NCI-H526 treated with DMSO at 0.1 percent for 48 hours (cell line): ENCODE measurements at regions not wholly inside any gene's neighbourhood (a gene's known extent, or its start where the extent isn't known, plus 50 kb on each side); places are given as distances from the start of the nearest gene placed in this dataset.
"Not testable (repeated sequence)": the region's sequence is repeated elsewhere in the genome, so short reads cannot be mapped to it uniquely, and the experiment has no call there.

Source experiments
- DNase-seq: peaks from one replicate; lab custom pipeline; 2025; lab: John Stamatoyannopoulos, UW

- no peak for DNase-seq
Observed at GRCh38 chr16:75780669-75781068, 54.4 kb upstream of the CPHXL start.

GRCh38 chr16:75781683-75782343, 55.5 kb upstream of the CPHXL start:
- DNase-seq = no peak

GRCh38 chr16:75787440-75787839, 61.1 kb upstream of the CPHXL start:
- DNase-seq = no peak

- peak; percentile 29 for DNase-seq
Observed at GRCh38 chr16:75789237-75789636, 62.9 kb upstream of the CPHXL start.

- no peak for DNase-seq
Observed at GRCh38 chr16:75792771-75793492, 66.6 kb upstream of the CPHXL start.

GRCh38 chr16:75793641-75794040, 67.4 kb upstream of the CPHXL start:
- no peak for DNase-seq

GRCh38 chr16:75794426-75794825, 68.1 kb upstream of the CPHXL start:
- DNase-seq = no peak

GRCh38 chr16:75798714-75799113, 72.4 kb upstream of the CPHXL start:
- DNase-seq = no peak

GRCh38 chr16:75801307-75801706, 75.0 kb upstream of the CPHXL start:
- no peak for DNase-seq

GRCh38 chr16:75803753-75804152, 77.5 kb upstream of the CPHXL start:
- DNase-seq = no peak

GRCh38 chr16:75804368-75804767, 78.1 kb upstream of the CPHXL start:
- DNase-seq = peak; percentile 6

GRCh38 chr16:75805946-75806345, 79.7 kb upstream of the CPHXL start:
- no peak for DNase-seq

- no peak for DNase-seq
Observed at GRCh38 chr16:75806487-75806886, 80.2 kb upstream of the CPHXL start.

GRCh38 chr16:75810342-75810741, 84.1 kb upstream of the CPHXL start:
- no peak for DNase-seq

- DNase-seq = no peak
Observed at GRCh38 chr16:75811020-75811634, 84.8 kb upstream of the CPHXL start.

- DNase-seq = no peak
Observed at GRCh38 chr16:75818491-75818890, 92.2 kb upstream of the CPHXL start.

GRCh38 chr16:75820672-75821071, 94.4 kb upstream of the CPHXL start:
- no peak for DNase-seq

- DNase-seq = no peak
Observed at GRCh38 chr16:75821117-75821516, 94.8 kb upstream of the CPHXL start.

- not testable (repeated sequence) for DNase-seq
Observed at GRCh38 chr16:75825750-75826149, 99.5 kb upstream of the CPHXL start.

GRCh38 chr16:75827372-75828038, 101.2 kb upstream of the CPHXL start:
- not testable (repeated sequence) for DNase-seq

- DNase-seq = not testable (repeated sequence)
Observed at GRCh38 chr16:75833385-75833784, 107.1 kb upstream of the CPHXL start.

GRCh38 chr16:75836347-75837010, 110.2 kb upstream of the CPHXL start:
- no peak for DNase-seq
